IMR-90 (cell line): ENCODE measurements at regions not wholly inside any gene's neighbourhood (a gene's known extent, or its start where the extent isn't known, plus 50 kb on each side); places are given as distances from the start of the nearest gene placed in this dataset.

Experiments used
- ATAC-seq: fragments of 200-7000 bp; cut with Tn5 transposase; 2 replicates; pipeline ENCODE4 v1.9.1; 2020; ENCODE audit warnings: low read depth, mild to moderate bottlenecking, moderate library complexity
- BruUV-seq: library from RNA; stranded (reverse); fragments of 400-500 nt; replicated peaks from 2 replicates; lab custom pipeline; 2021; lab: Mats Ljungman, UMichigan
- CTCF ChIA-PET: fragments of 300-600 bp; formaldehyde crosslinking; extraction: SDS; loops from one replicate; lab custom pipeline; 2021; ENCODE audit warnings: antibody characterized with exemption; lab: Yijun Ruan, JAX
- POLR2A ChIA-PET: fragments of 300-600 bp; sonication (Branson Sonifier 250); formaldehyde crosslinking; loops from one replicate; lab custom pipeline; 2022; ENCODE audit warnings: antibody characterized with exemption; ENCODE audit not compliant: unreplicated experiment; lab: Charles Lee
- DNase-seq: peaks from one replicate; pipeline ENCODE4 v3.0.0; 2013
- H2AFZ ChIP-seq: replicated peaks from 2 replicates; pipeline ENCODE3; 2013; ENCODE audit warnings: low read length, mild to moderate bottlenecking; ENCODE audit not compliant: poor library complexity
- H2AK5ac ChIP-seq: 2 replicates; pipeline ENCODE4 v1.6.1; 2013; ENCODE audit warnings: low read depth, low read length, inconsistent platforms
- H2AK9ac ChIP-seq: replicated peaks from 2 replicates; pipeline ENCODE3; 2013; ENCODE audit warnings: mild to moderate bottlenecking, low read depth, low read length, moderate library complexity; ENCODE audit not compliant: poor library complexity
- H2BK120ac ChIP-seq: 2 replicates; pipeline ENCODE4 v1.6.1; 2013; ENCODE audit warnings: low read depth, low read length, inconsistent platforms
- H2BK15ac ChIP-seq: 3 replicates; pipeline ENCODE4 v1.6.1; 2013; ENCODE audit warnings: low read depth, low read length, inconsistent platforms
- H2BK20ac ChIP-seq: 2 replicates; pipeline ENCODE4 v1.6.1; 2013; ENCODE audit warnings: low read depth, mild to moderate bottlenecking, inconsistent platforms, low read length, moderate library complexity
- H2BK5ac ChIP-seq: 2 replicates; pipeline ENCODE4 v1.6.1; 2013; ENCODE audit warnings: mild to moderate bottlenecking, low read depth, low read length, inconsistent platforms; ENCODE audit not compliant: poor library complexity, severe bottlenecking
- H3K14ac ChIP-seq: replicated peaks from 2 replicates; pipeline ENCODE4 v1.6.1; 2013; ENCODE audit warnings: low read depth, low read length, inconsistent platforms
- H3K18ac ChIP-seq: 2 replicates; pipeline ENCODE4 v1.6.1; 2013; ENCODE audit warnings: low read depth, low read length, control low read depth
- H3K23ac ChIP-seq: 2 replicates; pipeline ENCODE4 v1.6.1; 2013; ENCODE audit warnings: low read depth, low read length, inconsistent platforms
- H3K27ac ChIP-seq: 2 replicates; pipeline ENCODE4 v1.5.1; 2013; ENCODE audit warnings: mild to moderate bottlenecking, control low read depth, low read length; ENCODE audit not compliant: insufficient read depth
- H3K27me3 ChIP-seq: 2 replicates; pipeline ENCODE4 v1.6.1; 2013; ENCODE audit warnings: low read length; ENCODE audit not compliant: control insufficient read depth, insufficient read depth
- H3K36me3 ChIP-seq: 2 replicates; pipeline ENCODE4 v1.6.1; 2013; ENCODE audit warnings: low read length, mixed read lengths; ENCODE audit not compliant: control insufficient read depth, insufficient read depth
- H3K4ac ChIP-seq: 2 replicates; pipeline ENCODE4 v1.6.1; 2013; ENCODE audit warnings: low read depth, low read length, inconsistent platforms
- H3K4me1 ChIP-seq: 2 replicates; pipeline ENCODE4 v1.6.1; 2013; ENCODE audit warnings: low read length, mixed read lengths; ENCODE audit not compliant: control insufficient read depth, insufficient read depth
- H3K4me2 ChIP-seq: 2 replicates; pipeline ENCODE4 v1.6.1; 2013; ENCODE audit warnings: low read depth, mild to moderate bottlenecking, control low read depth, low read length, moderate library complexity
- H3K4me3 ChIP-seq: 2 replicates; pipeline ENCODE4 v1.5.1; 2013; ENCODE audit warnings: low read depth, mild to moderate bottlenecking, control low read depth, low read length, moderate library complexity; ENCODE audit not compliant: insufficient read depth
- H3K56ac ChIP-seq: 2 replicates; pipeline ENCODE4 v1.6.1; 2013; ENCODE audit warnings: low read length, inconsistent platforms; ENCODE audit not compliant: insufficient read depth; ENCODE audit errors: extremely low read depth
- H3K79me1 ChIP-seq, 2 experiments: 2 replicates each; pipeline ENCODE4 v1.6.1; 2013; ENCODE audit warnings: low read length in 2 of 2, inconsistent platforms in 1 of 2, low read depth in 1 of 2
- H3K9ac ChIP-seq: 2 replicates; pipeline ENCODE4 v1.6.1; 2013; ENCODE audit warnings: low read depth, low read length, control low read depth
- H3K9me1 ChIP-seq: 2 replicates; pipeline ENCODE4 v1.6.1; 2013; ENCODE audit warnings: low read length, inconsistent platforms; ENCODE audit not compliant: insufficient read depth
- H3K9me3 ChIP-seq: 2 replicates; pipeline ENCODE4 v1.6.1; 2013; ENCODE audit warnings: low read length; ENCODE audit not compliant: control insufficient read depth, insufficient read depth
- H4K20me1 ChIP-seq: 2 replicates; pipeline ENCODE4 v1.6.1; 2013; ENCODE audit warnings: low read length, inconsistent platforms; ENCODE audit not compliant: insufficient read depth
- H4K5ac ChIP-seq: 2 replicates; pipeline ENCODE4 v1.6.1; 2013; ENCODE audit warnings: mild to moderate bottlenecking, low read depth, low read length, control low read depth
- H4K8ac ChIP-seq, 2 experiments: 2 replicates each; pipeline ENCODE4 v1.6.1; 2013; ENCODE audit warnings: low read depth in 2 of 2, low read length in 2 of 2, control low read depth in 1 of 2, inconsistent platforms in 1 of 2
- H4K91ac ChIP-seq: 2 replicates; pipeline ENCODE4 v1.6.1; 2013; ENCODE audit warnings: low read depth, low read length, inconsistent platforms; ENCODE audit not compliant: insufficient read depth
- FOS ChIP-seq: fragments of 150-350 bp; IDR thresholded peaks from 2 replicates; pipeline ENCODE4 v1.6.1; 2016; ENCODE audit warnings: low read depth, low read length
- MAFK ChIP-seq: IDR thresholded peaks from 2 replicates; pipeline ENCODE4 v1.6.1; 2012; ENCODE audit warnings: low read depth, low read length, improper control_type of control experiment
- WGBS, 2 experiments: methylation state at CpG; one replicate each; pipeline versions ENCODE4 v1.1.5 to v1.1.7; 2013; ENCODE audit warnings: missing lambda C conversion rate in 2 of 2; ENCODE audit not compliant: insufficient read length in 1 of 2; ENCODE audit errors: extremely low coverage in 2 of 2; 5-methylcytosine and 5-hydroxymethylcytosine counted together
- dilution Hi-C: fragments of 300-500 bp; cut with HindIII; formaldehyde crosslinking; loops from one replicate; pipeline ENCODE4 v1.14.3; 2018; ENCODE audit warnings: low sequenced_read_pairs; ENCODE audit not compliant: unreplicated experiment
- in situ Hi-C: fragments of 300-500 bp; cut with MboI; formaldehyde crosslinking; loops from 3 replicates; pipeline ENCODE4 v1.14.3; 2019; ENCODE audit warnings: low sequenced_read_pairs, inconsistent platforms, mixed read lengths
- intact Hi-C: fragments of 100-400 bp; cut with micrococcal nuclease; formaldehyde crosslinking; loops from 2 replicates; pipeline ENCODE4 v1.10.0; 2022

DNA sequence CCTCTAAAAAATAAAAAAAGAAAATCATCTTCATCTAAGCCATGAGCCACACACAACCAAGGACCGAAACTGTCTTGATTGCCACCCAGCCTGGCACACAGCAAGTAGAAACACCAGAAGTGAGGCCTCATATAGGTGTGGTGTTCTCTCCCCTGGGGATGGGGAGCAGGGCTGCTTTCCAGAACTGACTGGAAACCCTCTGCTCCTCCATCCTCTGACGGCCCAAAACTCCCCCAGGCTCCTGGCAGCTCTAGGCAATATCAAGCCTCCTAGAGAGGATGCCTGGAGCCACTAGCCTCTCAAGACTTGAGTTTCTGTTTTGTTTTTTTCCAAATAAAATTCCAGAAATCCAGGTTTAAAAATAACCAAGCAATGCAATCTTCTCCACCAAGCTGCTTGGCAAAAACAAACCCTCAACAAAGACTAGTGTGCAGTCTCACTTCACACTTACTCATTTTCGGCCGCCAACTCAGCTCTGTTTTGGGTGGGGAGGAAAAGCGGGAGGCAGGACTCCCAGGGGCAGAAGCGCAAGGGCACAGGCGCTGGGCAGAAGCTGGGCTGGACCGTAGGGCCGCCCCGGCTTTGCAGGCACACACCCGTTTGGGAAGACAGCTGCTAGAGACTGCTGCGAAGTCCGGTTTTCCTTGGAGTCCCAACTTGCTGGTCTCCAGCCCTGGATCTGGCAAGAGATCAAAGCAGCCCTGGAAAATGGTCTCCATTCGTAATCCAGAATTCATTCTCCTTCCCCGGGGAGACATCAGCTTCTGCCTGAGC, 78.2 kb upstream of the CAPZB start:
- H2AK5ac ChIP-seq = no peak overlapping the region
- no peak overlapping the region for H2BK5ac ChIP-seq
- no peaks in the 10 kb centered on the region for H3K27me3 ChIP-seq
- peak overlapping the region; percentile 31; the same call in 1 of the 2 replicates for H3K18ac ChIP-seq
- peak overlapping the region; percentile 26 for H3K14ac ChIP-seq
- no peaks in the 10 kb centered on the region for H4K20me1 ChIP-seq
- peak overlapping the region; percentile 74 for H3K4me2 ChIP-seq
- peak overlapping the region; percentile 81 for H2BK120ac ChIP-seq
- peak overlapping the region; percentile 39 for H3K23ac ChIP-seq
- peak overlapping the region; percentile 39 for H3K9ac ChIP-seq
- H3K4me1 ChIP-seq = peaks cover 5% of the 10 kb centered on the region; the same call in 1 of the 2 replicates
- H3K4me3 ChIP-seq = peak overlapping the region; percentile 28
- TF ChIP-seq FOS = no peak
- TF ChIP-seq MAFK = no peak
- POLR2A ChIA-PET = no interaction called here
- no peak overlapping the region; the same call in 2 of the 3 replicates for H2BK15ac ChIP-seq
- peak; percentile 41 for DNase-seq
- no peaks in the 10 kb centered on the region for H3K9me3 ChIP-seq
- H3K4ac ChIP-seq = peak overlapping the region; percentile 42
- no TSS peak for BruUV-seq
- 0% methylated on average over 6 of the region's 15 CpGs; no CpG with 5 or more reads in 1 of the 2 experiments for WGBS, 2 experiments
- ATAC-seq = peak; percentile 88
- peak overlapping the region; percentile 77 for H2AK9ac ChIP-seq
- peak overlapping the region in 1 of 2 experiments; percentile 53; a peak in 2 of 4 replicates for H4K8ac ChIP-seq
- CTCF ChIA-PET = interaction anchor here (0.7 to 0.9 kb wide), 2 partner anchors 87 to 97 kb away, joined by 3 read pairs; no protein-coding TSS in a partner anchor
- peak overlapping the region; percentile 53 for H3K27ac ChIP-seq
- H3K79me1 ChIP-seq = no peaks in the 10 kb centered on the region
- peak overlapping the region; percentile 3 for H4K5ac ChIP-seq
- H3K36me3 ChIP-seq = no peaks in the 10 kb centered on the region
- dilution Hi-C loops = no loop called here
- H3K9me1 ChIP-seq = no peaks in the 10 kb centered on the region
- intact Hi-C loops = no loop called here
- peak overlapping the region; percentile 60; the same call in 1 of the 2 replicates for H2BK20ac ChIP-seq
- H2AFZ ChIP-seq = peak overlapping the region; percentile 83
- in situ Hi-C loops = no loop called here
- H4K91ac ChIP-seq = 0 out of 2 replicates have a peak overlapping the region, but pooled peaks have one; percentile 2
- peak overlapping the region; percentile 0; the same call in 1 of the 2 replicates for H3K56ac ChIP-seq
